GM13976 (cell line): ENCODE measurements at regions not wholly inside any gene's neighbourhood (a gene's known extent, or its start where the extent isn't known, plus 50 kb on each side); places are given as distances from the start of the nearest gene placed in this dataset.
"Not testable (repeated sequence)": the region's sequence is repeated elsewhere in the genome, so short reads cannot be mapped to it uniquely, and the experiment has no call there.

Experiments used
- DNase-seq: peaks from one replicate; pipeline ENCODE4 v3.0.0; 2012; ENCODE audit warnings: low spot score
- CTCF ChIP-seq: IDR thresholded peaks from 2 replicates; pipeline ENCODE4 v1.5.1; 2012; ENCODE audit warnings: borderline replicate concordance, mild to moderate bottlenecking; ENCODE audit not compliant: insufficient read depth; ENCODE audit errors: extremely low read depth, missing control alignments, control extremely low read depth
- in situ Hi-C: fragments of 300-500 bp; cut with MboI; formaldehyde crosslinking; loops from one replicate; pipeline ENCODE4 v1.12.0; 2022; ENCODE audit warnings: low sequenced_read_pairs, mixed read lengths, inconsistent platforms; ENCODE audit not compliant: unreplicated experiment

- in situ Hi-C loops, result no loop called here
- no peak for DNase-seq
- no peak for TF ChIP-seq CTCF
Observed at GRCh38 chr2:192687015-192687414, 492.3 kb upstream of the TMEFF2 start.

GRCh38 chr2:192682511-192682910 lies 487.8 kb upstream of the TMEFF2 start:
- DNase-seq, in situ Hi-C loops: not testable (repeated sequence)

GRCh38 chr2:192675681-192676080 lies 480.9 kb upstream of the TMEFF2 start:
- no peak for DNase-seq
- TF ChIP-seq CTCF, result no peak
- in situ Hi-C loops, result no loop called here

GRCh38 chr2:192669505-192670091 lies 474.9 kb upstream of the TMEFF2 start:
- no peak for DNase-seq
- TF ChIP-seq CTCF, result no peak
- in situ Hi-C loops, result no loop called here

GRCh38 chr2:192660555-192660954 lies 465.8 kb upstream of the TMEFF2 start:
- in situ Hi-C loops, result not testable (repeated sequence)

GRCh38 chr2:192657362-192657761 lies 462.6 kb upstream of the TMEFF2 start:
- in situ Hi-C loops, result no loop called here
- TF ChIP-seq CTCF, result no peak
- DNase-seq, result no peak

More at GRCh38 chr2:192660555-192660954, 465.8 kb upstream of the TMEFF2 start:
- not testable (repeated sequence) for DNase-seq

- DNase-seq, result no peak
- in situ Hi-C loops, result no loop called here
- TF ChIP-seq CTCF, result no peak
Observed at GRCh38 chr2:192655916-192656315, 461.2 kb upstream of the TMEFF2 start.
